ENCODE measurements at regions not wholly inside any gene's neighbourhood (a gene's known extent, or its start where the extent isn't known, plus 50 kb on each side); places are given as distances from the start of the nearest gene placed in this dataset. TPM values are rescaled to one million over a fixed set of nuclear protein-coding genes. Genes with fewer than 3 reads are reported as not detected.

DNA sequence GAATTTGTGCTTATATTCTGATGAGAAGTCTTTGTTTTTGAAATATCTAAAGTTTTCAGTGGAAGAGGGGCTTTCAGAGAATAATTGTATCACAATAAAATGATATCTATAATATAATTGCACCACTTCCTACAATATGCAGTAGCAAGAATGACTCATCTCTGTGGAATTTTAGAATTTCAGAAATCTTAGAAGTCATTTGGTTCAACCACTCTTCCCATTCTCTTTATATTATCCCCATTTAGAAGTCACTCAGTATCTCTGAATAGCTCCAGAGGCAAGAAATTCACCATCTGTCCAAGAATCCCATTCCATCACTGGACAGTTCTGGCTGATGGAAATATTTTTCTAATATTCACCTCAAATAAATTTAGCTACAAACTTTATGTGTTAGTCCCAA is 59.3 kb upstream of the CCDC68 start:
- DNase-seq, result no peak
- TF ChIP-seq, protein P1, sequence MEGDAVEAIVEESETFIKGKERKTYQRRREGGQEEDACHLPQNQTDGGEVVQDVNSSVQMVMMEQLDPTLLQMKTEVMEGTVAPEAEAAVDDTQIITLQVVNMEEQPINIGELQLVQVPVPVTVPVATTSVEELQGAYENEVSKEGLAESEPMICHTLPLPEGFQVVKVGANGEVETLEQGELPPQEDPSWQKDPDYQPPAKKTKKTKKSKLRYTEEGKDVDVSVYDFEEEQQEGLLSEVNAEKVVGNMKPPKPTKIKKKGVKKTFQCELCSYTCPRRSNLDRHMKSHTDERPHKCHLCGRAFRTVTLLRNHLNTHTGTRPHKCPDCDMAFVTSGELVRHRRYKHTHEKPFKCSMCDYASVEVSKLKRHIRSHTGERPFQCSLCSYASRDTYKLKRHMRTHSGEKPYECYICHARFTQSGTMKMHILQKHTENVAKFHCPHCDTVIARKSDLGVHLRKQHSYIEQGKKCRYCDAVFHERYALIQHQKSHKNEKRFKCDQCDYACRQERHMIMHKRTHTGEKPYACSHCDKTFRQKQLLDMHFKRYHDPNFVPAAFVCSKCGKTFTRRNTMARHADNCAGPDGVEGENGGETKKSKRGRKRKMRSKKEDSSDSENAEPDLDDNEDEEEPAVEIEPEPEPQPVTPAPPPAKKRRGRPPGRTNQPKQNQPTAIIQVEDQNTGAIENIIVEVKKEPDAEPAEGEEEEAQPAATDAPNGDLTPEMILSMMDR (IDR thresholded peaks at IDR 0.05), result no peak
- TF ChIP-seq POLR2A (IDR thresholded peaks at IDR 0.05), result no peak
- TF ChIP-seq EP300 (IDR thresholded peaks at IDR 0.05), result no peak
- H3K27me3 ChIP-seq, result no peaks in the 10 kb centered on the region
- no peaks in the 10 kb centered on the region for H3K9me3 ChIP-seq
- intact Hi-C loops (cut with DNase I), result no loop called here
- no peaks in the 10 kb centered on the region for H3K36me3 ChIP-seq
- H3K4me3 ChIP-seq, result no peak overlapping the region
- no peak overlapping the region for H3K27ac ChIP-seq
- no peaks in the 10 kb centered on the region for H3K4me1 ChIP-seq (ENCODE audit: insufficient read depth)

DNA sequence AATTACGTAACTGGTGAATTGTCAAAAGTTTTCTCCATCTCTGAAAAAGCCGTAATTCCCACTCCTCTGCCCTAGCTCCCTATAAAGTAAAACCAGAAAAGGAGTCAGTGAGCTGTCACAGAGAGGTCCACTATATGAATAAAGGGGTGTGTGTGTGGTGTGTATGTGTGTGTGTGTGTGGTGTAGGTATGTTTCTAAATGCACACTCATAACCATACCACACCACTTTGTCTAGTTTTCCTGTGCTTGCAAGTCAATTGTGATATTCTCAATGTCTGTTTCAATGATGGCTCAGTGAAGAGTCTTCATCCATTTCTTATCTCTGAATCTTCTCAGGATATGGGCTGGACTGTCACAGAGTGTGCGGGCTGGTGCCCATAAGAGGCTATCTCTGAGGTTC is 54.8 kb upstream of the CCDC68 start:
- intact Hi-C loops (cut with DNase I), result no loop called here
- no peak overlapping the region for H3K27ac ChIP-seq
- DNase-seq, result no peak
- no peaks in the 10 kb centered on the region for H3K4me1 ChIP-seq (ENCODE audit: insufficient read depth)
- no peak for TF ChIP-seq POLR2A (IDR thresholded peaks at IDR 0.05)
- no peak for TF ChIP-seq EP300 (IDR thresholded peaks at IDR 0.05)
- TF ChIP-seq, protein P1 (IDR thresholded peaks at IDR 0.05), result no peak
- H3K36me3 ChIP-seq, result no peaks in the 10 kb centered on the region
- H3K9me3 ChIP-seq, result no peaks in the 10 kb centered on the region
- H3K4me3 ChIP-seq, result no peak overlapping the region
- WGBS, 3 donors, result 88 to 93% (median 90%) methylated on average over 3 of the region's 3 CpGs
- H3K27me3 ChIP-seq, result no peaks in the 10 kb centered on the region

DNA sequence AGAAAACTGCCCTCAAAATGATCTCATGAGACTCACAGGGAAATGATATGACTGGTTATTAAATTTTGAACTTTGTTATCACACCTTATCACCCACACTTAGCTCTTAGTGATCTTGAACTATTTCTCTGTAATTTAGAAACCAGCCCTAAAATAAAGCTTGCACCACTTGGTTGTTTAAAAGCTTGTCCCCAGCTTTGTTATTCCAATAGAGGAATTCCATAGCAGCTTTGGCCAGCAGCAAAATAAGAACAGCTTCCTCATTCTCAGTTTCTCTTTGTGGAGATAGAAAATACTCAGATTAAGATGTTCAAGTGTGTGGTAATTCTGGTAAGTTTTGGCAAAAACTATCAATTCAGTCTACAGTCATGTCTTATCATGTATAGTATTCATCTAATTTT is 54.4 kb upstream of the CCDC68 start:
- no peak overlapping the region for H3K27ac ChIP-seq
- no peaks in the 10 kb centered on the region for H3K9me3 ChIP-seq
- H3K27me3 ChIP-seq, result no peaks in the 10 kb centered on the region
- intact Hi-C loops (cut with DNase I), result no loop called here
- DNase-seq, result no peak
- H3K4me3 ChIP-seq, result no peak overlapping the region
- no peaks in the 10 kb centered on the region for H3K4me1 ChIP-seq (ENCODE audit: insufficient read depth)
- no peaks in the 10 kb centered on the region for H3K36me3 ChIP-seq
- no peak for TF ChIP-seq EP300 (IDR thresholded peaks at IDR 0.05)
- TF ChIP-seq, protein P1 (IDR thresholded peaks at IDR 0.05), result no peak
- no peak for TF ChIP-seq POLR2A (IDR thresholded peaks at IDR 0.05)

DNA sequence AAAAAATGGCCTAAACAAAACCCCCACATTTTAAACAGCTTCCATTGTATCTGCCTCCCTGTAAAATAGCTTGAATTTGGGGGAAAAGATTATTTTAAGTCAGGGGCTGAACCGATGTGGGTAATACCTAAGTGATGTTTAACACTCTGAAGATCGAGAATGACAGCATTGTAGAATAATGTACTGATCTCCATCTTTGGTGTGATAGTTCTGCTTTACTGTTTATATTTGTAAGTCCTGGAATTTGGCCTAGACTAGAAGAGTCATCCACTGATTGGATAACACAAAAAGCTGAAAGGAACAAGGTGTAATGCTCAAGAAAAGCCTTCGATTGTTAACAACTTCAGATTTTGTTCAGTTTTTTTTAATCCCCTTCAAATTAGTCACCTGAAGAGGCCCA is 53.8 kb upstream of the CCDC68 start:
- H3K9me3 ChIP-seq, result no peaks in the 10 kb centered on the region
- TF ChIP-seq, protein P1 (IDR thresholded peaks at IDR 0.05), result no peak
- TF ChIP-seq EP300 (IDR thresholded peaks at IDR 0.05), result no peak
- 83 to 90% (median 84%) methylated on average over 3 of the region's 3 CpGs for WGBS, 3 donors

DNA sequence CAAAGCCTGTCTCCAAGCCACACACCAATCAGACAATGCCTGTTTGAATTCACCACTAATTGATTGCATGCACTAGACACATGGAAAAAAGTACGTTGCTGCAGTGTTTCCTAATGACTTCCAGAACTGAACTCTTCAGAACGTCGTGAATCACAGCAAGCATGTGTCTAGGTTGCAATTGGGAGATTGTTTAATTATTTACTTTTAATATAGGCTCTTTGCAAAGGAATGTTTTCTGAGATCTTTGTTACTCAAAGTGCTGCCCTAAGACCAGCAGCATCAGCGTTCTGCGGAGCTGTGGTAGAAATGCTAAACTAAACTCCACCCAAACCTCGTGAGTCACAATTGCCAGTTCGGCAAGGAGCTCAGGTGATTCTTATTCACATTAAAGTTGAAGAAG is 52.7 kb upstream of the CCDC68 start:
- Histone ChIP-seq H3K4me1 (ENCODE audit: insufficient read depth) (no peaks in the 10 kb centered on the region), H3K27ac (no peak overlapping the region), H3K4me3 (no peak overlapping the region), H3K36me3 (no peaks in the 10 kb centered on the region), H3K9me3 (no peaks in the 10 kb centered on the region), H3K27me3 (no peaks in the 10 kb centered on the region)
- WGBS, 3 donors, result 71 to 80% (median 80%) methylated on average over 7 of the region's 7 CpGs
- intact Hi-C loops (cut with DNase I), result no loop called here
- no peak for DNase-seq
- TF ChIP-seq POLR2A (IDR thresholded peaks at IDR 0.05) (no peak), EP300 (IDR thresholded peaks at IDR 0.05) (no peak)

More for the DNA sequence above, 53.8 kb upstream of the CCDC68 start:
- no peak for DNase-seq
- H3K36me3 ChIP-seq, result no peaks in the 10 kb centered on the region
- H3K27ac ChIP-seq, result no peak overlapping the region
- intact Hi-C loops (cut with DNase I), result no loop called here
- no peaks in the 10 kb centered on the region for H3K4me1 ChIP-seq (ENCODE audit: insufficient read depth)
- no peaks in the 10 kb centered on the region for H3K27me3 ChIP-seq
- no peak overlapping the region for H3K4me3 ChIP-seq

Small RNA genes lying in the stretch of these regions (small RNA-seq; reads per million reads assigned to genes)
- not detected for gene RNA5SP459

Measured in ovary (tissue), 7 donors.